Karpas-422 (cell line): ENCODE measurements at regions not wholly inside any gene's neighbourhood (a gene's known extent, or its start where the extent isn't known, plus 50 kb on each side); places are given as distances from the start of the nearest gene placed in this dataset.

ENCODE experiments used
- DNase-seq: peaks from one replicate; pipeline ENCODE4 v3.0.0-alpha.2; 2015
- H2AFZ ChIP-seq: fragments of 200-600 bp; sonication (generic); 2 replicates; pipeline ENCODE4 v1.6.1; 2014; ENCODE audit warnings: antibody characterized with exemption, low read length, mixed read lengths
- H3K27ac ChIP-seq: fragments of 200-600 bp; sonication (generic); 2 replicates; pipeline ENCODE4 v1.5.1; 2014; ENCODE audit warnings: mild to moderate bottlenecking, low read length, moderate library complexity
- H3K27me3 ChIP-seq: fragments of 200-600 bp; sonication (generic); 2 replicates; pipeline ENCODE4 v1.6.1; 2014; ENCODE audit warnings: low read length, mixed read lengths
- H3K36me3 ChIP-seq: fragments of 200-600 bp; sonication (generic); 2 replicates; pipeline ENCODE4 v1.6.1; 2014; ENCODE audit warnings: low read length, mixed read lengths; ENCODE audit not compliant: insufficient read depth
- H3K4me1 ChIP-seq: fragments of 200-600 bp; sonication (generic); 2 replicates; pipeline ENCODE4 v1.6.1; 2014; ENCODE audit warnings: mild to moderate bottlenecking, low read length, mixed read lengths
- H3K4me2 ChIP-seq: fragments of 200-600 bp; sonication (generic); 2 replicates; pipeline ENCODE4 v1.6.1; 2014; ENCODE audit warnings: low read length, low read depth, mild to moderate bottlenecking; ENCODE audit not compliant: poor library complexity, severe bottlenecking
- H3K4me3 ChIP-seq: fragments of 200-600 bp; sonication (generic); 2 replicates; pipeline ENCODE4 v1.5.1; 2014; ENCODE audit warnings: mild to moderate bottlenecking, antibody characterized with exemption, low read length, mixed read lengths
- H3K79me2 ChIP-seq: fragments of 200-600 bp; sonication (generic); 2 replicates; pipeline ENCODE4 v1.6.1; 2014; ENCODE audit warnings: mild to moderate bottlenecking, low read length, mixed read lengths
- H3K9ac ChIP-seq: fragments of 200-600 bp; sonication (generic); 2 replicates; pipeline ENCODE4 v1.6.0; 2014; ENCODE audit warnings: low read length
- H3K9me2 ChIP-seq: fragments of 200-600 bp; sonication (generic), shearing (Covaris generic); replicated peaks from 2 replicates; pipeline ENCODE4 v1.6.0; 2014; ENCODE audit warnings: mild to moderate bottlenecking, low read length, moderate library complexity; ENCODE audit not compliant: insufficient read depth
- H3K9me3 ChIP-seq: fragments of 300-700, 200-600 bp; sonication (generic); 2 replicates; pipeline ENCODE4 v1.6.1; 2014; ENCODE audit warnings: low read length, mixed read lengths
- H4K20me1 ChIP-seq: fragments of 200-600 bp; sonication (generic); 2 replicates; pipeline ENCODE4 v1.6.1; 2014; ENCODE audit warnings: mild to moderate bottlenecking, antibody characterized with exemption, low read length, low read depth; ENCODE audit not compliant: insufficient read depth

DNA sequence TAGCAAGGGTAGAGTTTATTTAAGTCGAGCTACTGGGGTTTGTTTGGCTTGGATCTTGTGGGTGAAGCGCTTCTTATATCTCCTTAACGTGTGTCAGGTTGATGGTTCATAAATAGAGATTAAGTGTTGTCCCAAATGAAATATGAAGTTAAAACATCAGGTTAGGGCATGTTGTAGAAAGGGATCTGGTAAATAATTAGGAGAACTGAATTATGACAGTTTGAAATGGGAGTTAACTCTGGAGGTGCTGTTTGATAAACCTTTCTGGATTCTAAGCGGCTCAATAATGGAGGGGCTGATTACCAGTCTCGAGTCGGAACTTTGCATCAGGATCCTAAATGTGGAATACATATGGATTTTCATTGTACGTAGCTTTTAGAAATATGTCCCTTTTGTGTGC lies 717.0 kb upstream of the WWC1 start:
- H3K4me1 ChIP-seq, result no peaks in the 10 kb centered on the region
- H3K27me3 ChIP-seq, result no peaks in the 10 kb centered on the region
- no peak for DNase-seq
- no peaks in the 10 kb centered on the region for H4K20me1 ChIP-seq
- H3K4me2 ChIP-seq, result no peak overlapping the region
- no peak overlapping the region for H3K27ac ChIP-seq
- no peaks in the 10 kb centered on the region for H3K79me2 ChIP-seq
- H2AFZ ChIP-seq, result no peak overlapping the region
- H3K36me3 ChIP-seq, result no peaks in the 10 kb centered on the region
- no peaks in the 10 kb centered on the region for H3K9me2 ChIP-seq
- no peak overlapping the region for H3K9ac ChIP-seq
- H3K4me3 ChIP-seq, result no peak overlapping the region
- no peaks in the 10 kb centered on the region for H3K9me3 ChIP-seq

DNA sequence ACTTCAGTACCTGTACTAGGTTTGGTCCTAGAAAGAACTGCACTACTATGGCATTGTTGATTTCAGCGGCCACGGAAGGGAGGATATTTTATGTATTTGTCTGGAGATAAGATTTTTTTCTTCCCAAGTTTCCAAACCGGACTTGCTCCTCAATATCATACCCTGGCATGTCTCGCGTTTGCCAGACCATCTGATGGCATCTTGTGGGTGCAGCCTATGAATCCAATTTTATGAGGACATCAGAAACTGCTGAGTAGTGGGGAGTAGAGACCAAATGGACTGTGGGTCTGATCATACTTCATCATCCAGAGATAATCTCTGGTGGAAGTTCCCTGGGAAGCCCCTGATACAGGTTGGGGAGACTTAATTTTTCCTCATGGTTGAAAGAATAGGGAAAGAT lies 716.1 kb upstream of the WWC1 start:
- no peak overlapping the region for H3K27ac ChIP-seq
- no peak overlapping the region for H3K4me2 ChIP-seq
- H3K79me2 ChIP-seq, result no peaks in the 10 kb centered on the region
- H3K27me3 ChIP-seq, result no peaks in the 10 kb centered on the region
- no peak overlapping the region for H3K4me3 ChIP-seq
- no peaks in the 10 kb centered on the region for H4K20me1 ChIP-seq
- no peak overlapping the region for H3K9ac ChIP-seq
- no peaks in the 10 kb centered on the region for H3K9me2 ChIP-seq
- H2AFZ ChIP-seq, result no peak overlapping the region
- no peak for DNase-seq
- H3K4me1 ChIP-seq, result no peaks in the 10 kb centered on the region
- H3K9me3 ChIP-seq, result no peaks in the 10 kb centered on the region
- H3K36me3 ChIP-seq, result no peaks in the 10 kb centered on the region

DNA sequence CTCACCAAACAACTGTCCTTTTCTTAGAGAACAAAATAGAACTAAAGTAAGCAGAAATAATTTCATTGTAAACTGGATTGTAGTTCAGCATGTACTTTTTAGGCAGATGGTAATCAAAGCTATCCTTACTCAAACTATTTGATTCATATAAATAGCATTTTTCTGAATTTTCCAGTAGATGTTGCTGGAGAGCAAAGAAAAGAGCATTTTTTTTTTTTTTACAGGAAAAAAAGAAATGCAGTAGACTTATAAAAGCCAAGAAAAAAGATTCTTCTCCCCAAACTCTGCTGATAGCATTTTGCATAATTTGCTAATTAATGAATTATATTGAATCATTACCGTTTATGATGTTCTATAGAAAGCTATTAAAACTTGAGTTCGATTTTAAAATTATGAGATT lies 715.3 kb upstream of the WWC1 start:
- Histone ChIP-seq H3K4me3 (no peak overlapping the region), H4K20me1 (no peaks in the 10 kb centered on the region), H2AFZ (no peak overlapping the region), H3K79me2 (no peaks in the 10 kb centered on the region), H3K4me1 (no peaks in the 10 kb centered on the region), H3K27me3 (no peaks in the 10 kb centered on the region), H3K9me2 (no peaks in the 10 kb centered on the region), H3K9ac (no peak overlapping the region), H3K9me3 (no peaks in the 10 kb centered on the region), H3K27ac (no peak overlapping the region), H3K4me2 (no peak overlapping the region), H3K36me3 (no peaks in the 10 kb centered on the region)
- DNase-seq, result no peak

DNA sequence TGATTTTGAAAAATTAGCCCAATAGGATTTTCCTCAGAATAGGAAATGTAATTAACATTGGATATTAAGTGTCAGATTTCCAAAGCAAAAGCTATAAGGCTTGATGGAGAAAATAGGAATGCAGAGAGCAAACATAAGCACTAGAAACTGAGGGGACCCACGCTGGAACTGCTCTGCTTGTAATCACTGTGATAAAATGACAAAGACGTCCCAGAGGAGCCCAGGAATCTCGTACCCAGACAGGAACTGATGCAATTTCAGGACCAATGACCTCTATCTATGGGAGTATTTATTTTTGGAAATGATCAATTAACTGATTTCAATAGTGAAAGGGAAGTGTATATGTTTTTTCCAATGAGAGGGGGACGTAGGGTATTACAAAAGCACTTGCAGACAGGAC lies 714.5 kb upstream of the WWC1 start:
- no peak overlapping the region for H3K4me2 ChIP-seq
- no peaks in the 10 kb centered on the region for H3K9me2 ChIP-seq
- H3K36me3 ChIP-seq, result no peaks in the 10 kb centered on the region
- H3K79me2 ChIP-seq, result no peaks in the 10 kb centered on the region
- no peaks in the 10 kb centered on the region for H4K20me1 ChIP-seq
- no peaks in the 10 kb centered on the region for H3K4me1 ChIP-seq
- no peak overlapping the region for H2AFZ ChIP-seq
- DNase-seq, result no peak
- H3K9me3 ChIP-seq, result no peaks in the 10 kb centered on the region
- no peak overlapping the region for H3K4me3 ChIP-seq
- no peak overlapping the region for H3K27ac ChIP-seq
- H3K9ac ChIP-seq, result no peak overlapping the region
- H3K27me3 ChIP-seq, result no peaks in the 10 kb centered on the region

DNA sequence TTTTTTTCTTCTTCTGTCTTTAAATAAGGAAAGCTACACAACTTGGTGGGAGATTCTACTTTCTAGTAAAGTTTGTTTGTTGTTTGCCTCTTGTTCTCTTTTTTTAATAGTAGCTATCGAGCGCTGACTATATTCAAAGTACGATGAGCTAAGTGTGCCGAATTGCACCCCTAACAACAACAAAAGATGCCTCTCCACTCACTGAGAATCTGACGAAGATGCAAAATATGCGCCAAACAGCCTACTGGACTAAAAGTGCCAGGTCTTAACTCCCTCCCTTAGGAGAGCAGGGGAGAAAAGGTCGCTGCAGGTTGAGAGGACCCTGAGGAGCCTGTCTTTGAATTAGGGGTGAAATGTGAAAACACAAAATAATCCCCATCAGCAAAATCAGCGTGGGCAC lies 713.8 kb upstream of the WWC1 start:
- H3K4me3 ChIP-seq, result no peak overlapping the region
- H4K20me1 ChIP-seq, result no peaks in the 10 kb centered on the region
- H3K9ac ChIP-seq, result no peak overlapping the region
- DNase-seq, result no peak
- no peak overlapping the region for H3K4me2 ChIP-seq
- no peaks in the 10 kb centered on the region for H3K9me2 ChIP-seq
- no peaks in the 10 kb centered on the region for H3K9me3 ChIP-seq
- H3K36me3 ChIP-seq, result no peaks in the 10 kb centered on the region
- H3K27ac ChIP-seq, result no peak overlapping the region
- H3K79me2 ChIP-seq, result no peaks in the 10 kb centered on the region
- H3K4me1 ChIP-seq, result no peaks in the 10 kb centered on the region
- no peak overlapping the region for H2AFZ ChIP-seq
- no peaks in the 10 kb centered on the region for H3K27me3 ChIP-seq

DNA sequence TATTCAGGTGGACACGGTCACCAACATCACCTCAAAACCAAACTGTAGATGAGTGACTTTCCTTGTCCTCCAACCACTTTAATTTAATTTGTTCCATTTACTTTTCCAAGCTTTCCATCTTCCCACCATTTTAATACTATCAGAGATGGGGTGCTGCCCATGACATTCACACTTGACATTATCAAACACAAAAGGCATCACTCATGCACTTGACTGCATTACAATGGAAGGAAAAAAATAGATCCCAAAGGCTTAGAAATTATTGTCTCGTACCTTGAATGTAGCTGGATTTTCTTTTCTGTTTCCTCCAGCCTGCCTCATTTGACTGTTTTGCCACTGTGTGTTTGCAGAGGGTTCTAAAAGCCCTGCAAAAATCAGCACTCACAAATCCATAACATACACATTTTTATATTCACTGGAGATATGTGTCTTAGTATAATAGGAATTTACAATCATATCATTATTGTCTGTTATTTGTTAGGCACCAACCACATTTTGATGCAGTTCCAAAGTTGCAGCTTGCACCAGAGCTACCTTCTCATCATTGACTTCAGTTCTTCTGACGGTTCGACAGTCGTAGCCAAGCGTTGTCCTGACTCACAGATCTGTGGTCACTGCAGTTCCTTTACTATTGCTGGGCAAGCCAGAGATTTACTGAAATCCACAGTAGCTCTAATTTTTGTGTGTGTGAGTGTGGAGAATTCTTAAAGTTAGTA lies 712.3 kb upstream of the WWC1 start:
- Histone ChIP-seq H3K36me3 (no peaks in the 10 kb centered on the region), H3K27ac (no peak overlapping the region), H3K9me2 (no peaks in the 10 kb centered on the region), H3K4me2 (no peak overlapping the region), H3K27me3 (no peaks in the 10 kb centered on the region), H2AFZ (no peak overlapping the region), H3K79me2 (no peaks in the 10 kb centered on the region), H3K4me1 (no peaks in the 10 kb centered on the region), H3K9ac (no peak overlapping the region), H3K4me3 (no peak overlapping the region), H3K9me3 (no peaks in the 10 kb centered on the region), H4K20me1 (no peaks in the 10 kb centered on the region)
- no peak for DNase-seq

DNA sequence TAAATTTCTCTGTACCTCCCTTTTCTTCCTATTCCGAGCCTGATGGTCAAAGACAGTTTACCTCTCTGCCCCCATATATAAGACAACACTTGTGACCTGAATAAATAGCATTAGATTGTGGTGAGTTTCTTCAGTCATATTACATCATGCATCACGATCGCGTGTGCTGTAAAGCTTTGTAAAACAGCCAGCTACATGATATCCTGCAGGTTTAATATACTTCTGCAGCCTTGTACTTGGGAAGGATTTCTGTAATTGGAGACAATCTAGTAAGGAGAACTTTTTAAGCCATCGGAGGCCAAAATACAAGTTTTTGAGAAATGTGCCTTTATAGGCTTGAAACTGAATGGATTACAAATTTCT lies 711.8 kb upstream of the WWC1 start:
- Histone ChIP-seq H3K9ac (no peak overlapping the region), H3K4me2 (no peak overlapping the region), H3K79me2 (no peaks in the 10 kb centered on the region), H3K27me3 (no peaks in the 10 kb centered on the region), H4K20me1 (no peaks in the 10 kb centered on the region), H3K36me3 (no peaks in the 10 kb centered on the region), H3K4me3 (no peak overlapping the region), H2AFZ (no peak overlapping the region), H3K9me3 (no peaks in the 10 kb centered on the region), H3K27ac (no peak overlapping the region), H3K4me1 (no peaks in the 10 kb centered on the region), H3K9me2 (no peaks in the 10 kb centered on the region)
- no peak for DNase-seq

DNA sequence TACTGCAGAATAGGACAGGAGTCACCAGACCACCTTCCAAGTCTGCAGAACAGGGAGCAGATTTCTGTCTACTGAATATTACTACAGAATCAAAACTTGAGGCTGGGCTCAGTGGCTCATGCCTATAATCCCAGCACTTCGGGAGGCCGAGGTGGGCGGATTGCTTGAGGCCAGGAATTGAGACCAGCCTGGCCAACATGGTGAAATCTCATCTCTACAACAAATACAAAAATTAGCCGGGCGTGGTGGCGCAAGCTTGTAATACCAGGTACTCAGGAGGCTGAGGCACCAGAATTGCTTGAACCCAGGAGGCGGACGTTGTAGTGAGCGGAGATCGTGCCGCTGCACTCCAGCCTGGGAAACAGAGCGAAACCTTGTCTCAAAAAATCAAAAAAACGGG lies 710.8 kb upstream of the WWC1 start:
- no peak overlapping the region for H3K9ac ChIP-seq
- H2AFZ ChIP-seq, result no peak overlapping the region
- H4K20me1 ChIP-seq, result no peaks in the 10 kb centered on the region
- H3K4me2 ChIP-seq, result no peak overlapping the region
- H3K4me3 ChIP-seq, result no peak overlapping the region
- no peak for DNase-seq
- no peaks in the 10 kb centered on the region for H3K9me2 ChIP-seq
- H3K27ac ChIP-seq, result no peak overlapping the region
- H3K27me3 ChIP-seq, result no peaks in the 10 kb centered on the region
- H3K79me2 ChIP-seq, result no peaks in the 10 kb centered on the region
- no peaks in the 10 kb centered on the region for H3K36me3 ChIP-seq
- H3K4me1 ChIP-seq, result no peaks in the 10 kb centered on the region
- H3K9me3 ChIP-seq, result no peaks in the 10 kb centered on the region

DNA sequence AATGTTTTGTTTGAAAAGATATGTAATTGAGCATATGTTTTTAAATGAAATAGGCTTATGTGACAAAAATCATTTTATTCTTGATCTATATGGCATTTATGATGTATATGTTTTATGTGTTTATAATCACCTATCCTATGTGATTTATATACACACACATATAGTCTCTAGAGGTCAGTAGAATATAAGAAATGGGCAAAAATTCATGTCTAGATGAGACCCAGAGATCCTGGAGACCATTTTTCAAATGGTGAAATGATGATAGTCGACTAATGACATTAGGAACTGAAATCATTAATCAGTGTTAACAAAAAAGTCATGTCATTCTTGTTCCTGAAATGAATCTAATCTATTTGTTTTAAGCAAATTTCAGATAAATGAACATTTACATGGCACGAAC lies 709.2 kb upstream of the WWC1 start:
- no peak overlapping the region for H3K9ac ChIP-seq
- no peaks in the 10 kb centered on the region for H3K9me2 ChIP-seq
- H3K9me3 ChIP-seq, result no peaks in the 10 kb centered on the region
- H3K27ac ChIP-seq, result no peak overlapping the region
- no peak overlapping the region for H3K4me3 ChIP-seq
- no peaks in the 10 kb centered on the region for H4K20me1 ChIP-seq
- no peak overlapping the region for H2AFZ ChIP-seq
- no peak overlapping the region for H3K4me2 ChIP-seq
- no peaks in the 10 kb centered on the region for H3K36me3 ChIP-seq
- H3K27me3 ChIP-seq, result no peaks in the 10 kb centered on the region
- H3K4me1 ChIP-seq, result no peaks in the 10 kb centered on the region
- no peaks in the 10 kb centered on the region for H3K79me2 ChIP-seq
- no peak for DNase-seq
